Hematopoietic multipotent progenitor cell treated with erythropoietin and hydrocortisone succinate and interleukin-3 and kit ligand, for 8 days (in vitro differentiated cells): ENCODE measurements at regions not wholly inside any gene's neighbourhood (a gene's known extent, or its start where the extent isn't known, plus 50 kb on each side); places are given as distances from the start of the nearest gene placed in this dataset.
"Not testable (repeated sequence)": the region's sequence is repeated elsewhere in the genome, so short reads cannot be mapped to it uniquely, and the experiment has no call there.

ENCODE experiments used
- DNase-seq: peaks from one replicate; pipeline ENCODE4 v3.0.0-alpha.2; 2015

GRCh38 chr2:87415586-87416265, 332.2 kb upstream of the PLGLB2 start:
- not testable (repeated sequence) for DNase-seq

- not testable (repeated sequence) for DNase-seq
Measured at GRCh38 chr2:87416266-87416592, 331.7 kb upstream of the PLGLB2 start.

GRCh38 chr2:87417147-87417546, 330.7 kb upstream of the PLGLB2 start:
- DNase-seq: not testable (repeated sequence)

GRCh38 chr2:87417742-87418567, 329.9 kb upstream of the PLGLB2 start:
- DNase-seq: not testable (repeated sequence)

GRCh38 chr2:87418823-87419822, 328.8 kb upstream of the PLGLB2 start:
- DNase-seq: not testable (repeated sequence)

- DNase-seq: not testable (repeated sequence)
Measured at GRCh38 chr2:87419980-87420379, 327.9 kb upstream of the PLGLB2 start.

GRCh38 chr2:87420954-87421353, 326.9 kb upstream of the PLGLB2 start:
- not testable (repeated sequence) for DNase-seq

GRCh38 chr2:87423796-87424762, 323.8 kb upstream of the PLGLB2 start:
- DNase-seq: not testable (repeated sequence)

GRCh38 chr2:87424763-87425154, 323.1 kb upstream of the PLGLB2 start:
- DNase-seq: not testable (repeated sequence)

GRCh38 chr2:87425191-87425590, 322.7 kb upstream of the PLGLB2 start:
- DNase-seq: not testable (repeated sequence)

GRCh38 chr2:87425717-87426116, 322.2 kb upstream of the PLGLB2 start:
- DNase-seq: not testable (repeated sequence)

GRCh38 chr2:87428452-87429130, 319.3 kb upstream of the PLGLB2 start:
- DNase-seq: not testable (repeated sequence)

GRCh38 chr2:87429206-87429930, 318.5 kb upstream of the PLGLB2 start:
- DNase-seq: not testable (repeated sequence)

- not testable (repeated sequence) for DNase-seq
Measured at GRCh38 chr2:87429931-87430275, 318.0 kb upstream of the PLGLB2 start.

GRCh38 chr2:87431051-87431450, 316.8 kb upstream of the PLGLB2 start:
- not testable (repeated sequence) for DNase-seq

GRCh38 chr2:87432711-87433453, 315.0 kb upstream of the PLGLB2 start:
- not testable (repeated sequence) for DNase-seq

GRCh38 chr2:87436007-87436406, 311.9 kb upstream of the PLGLB2 start:
- DNase-seq: not testable (repeated sequence)

GRCh38 chr2:87437701-87438260, 310.1 kb upstream of the PLGLB2 start:
- DNase-seq: not testable (repeated sequence)

- not testable (repeated sequence) for DNase-seq
Measured at GRCh38 chr2:87438780-87439454, 309.0 kb upstream of the PLGLB2 start.
